Gastroesophageal sphincter (tissue), 4 donors: ENCODE measurements at regions not wholly inside any gene's neighbourhood (a gene's known extent, or its start where the extent isn't known, plus 50 kb on each side); places are given as distances from the start of the nearest gene placed in this dataset.

Source experiments
- ATAC-seq: fragments of 150-250 bp; one replicate; pipeline ENCODE4 v1.9.1; 2016; ENCODE audit warnings: mild to moderate bottlenecking, moderate library complexity
- H3K27ac ChIP-seq, 4 donors: fragments of 200-600 bp; sonication (generic) in 3 of 4; 1 replicate in 3 of 4; 2 replicates in 1 of 4; pipeline ENCODE4 v1.5.1; 2016 to 2019
- H3K27me3 ChIP-seq: fragments of 200-600 bp; sonication (generic); one replicate; pipeline ENCODE4 v1.5.1; 2019
- H3K36me3 ChIP-seq, 2 donors: fragments of 200-600 bp; sonication (generic); one replicate each; pipeline ENCODE4 v1.5.1; 2019; ENCODE audit warnings: control low read depth in 1 of 2
- H3K4me1 ChIP-seq, 3 donors: fragments of 200-600 bp; sonication (generic); 1 replicate in 2 of 3; 2 replicates in 1 of 3; pipeline ENCODE4 v1.5.1; 2016 to 2019; ENCODE audit warnings: control low read depth in 2 of 3
- H3K4me3 ChIP-seq, 2 donors: fragments of 200-600 bp; sonication (generic); one replicate each; pipeline ENCODE4 v1.5.1; 2019; ENCODE audit warnings: mild to moderate bottlenecking in 1 of 2, moderate library complexity in 1 of 2
- H3K9me3 ChIP-seq, 3 donors: fragments of 200-600 bp; sonication (generic); one replicate each; pipeline ENCODE4 v1.5.1; 2017 to 2019; ENCODE audit warnings: control low read depth in 2 of 3
- EP300 ChIP-seq: sonication (generic); formaldehyde crosslinking; IDR thresholded peaks from one replicate; pipeline ENCODE4 v1.6.1; 2017; ENCODE audit warnings: antibody characterized with exemption, mild to moderate bottlenecking
- POLR2A ChIP-seq, 2 donors: fragments of 450-650 bp; IDR thresholded peaks; one replicate each; pipeline ENCODE4 v1.6.1; 2017; ENCODE audit warnings: antibody characterized with exemption in 2 of 2, mild to moderate bottlenecking in 2 of 2, moderate library complexity in 1 of 2
- POLR2AphosphoS5 ChIP-seq: sonication (generic); formaldehyde crosslinking; IDR thresholded peaks from one replicate; pipeline ENCODE4 v1.6.1; 2017; ENCODE audit warnings: antibody characterized with exemption
- WGBS, 2 donors: methylation state at CpG; one replicate each; pipeline ENCODE4 v1.1.5; 2018; ENCODE audit warnings: low coverage in 1 of 2; 5-methylcytosine and 5-hydroxymethylcytosine counted together
- small RNA-seq, 4 donors: library from RNA; depleted of rRNA; stranded (forward); fragments of <200 nt; gene quantifications; one replicate each; pipeline ENCODE3, GENCODE V24; 2016
- TF ChIP-seq, protein P1 (sequence below), 4 experiments: fragments of 200-600 bp in 2 of 4; fragments of 450-650 bp in 2 of 4; sonication (generic) in 1 of 4; IDR thresholded peaks; one replicate each; pipeline ENCODE4 v1.5.1; 2017 to 2019; ENCODE audit warnings: antibody characterized with exemption in 4 of 4, mild to moderate bottlenecking in 2 of 4, moderate library complexity in 2 of 4

- no peak for ATAC-seq
- Histone ChIP-seq H3K36me3 (no peaks in the 10 kb centered on the region), H3K4me3 (no peak overlapping the region), H3K27me3 (no peaks in the 10 kb centered on the region), H3K9me3 (peaks cover 0 to 42% (median 0%) of the 10 kb centered on the region in 3 donors), H3K4me1 (no peaks in the 10 kb centered on the region), H3K27ac (no peak overlapping the region)
- TF ChIP-seq, protein P1, sequence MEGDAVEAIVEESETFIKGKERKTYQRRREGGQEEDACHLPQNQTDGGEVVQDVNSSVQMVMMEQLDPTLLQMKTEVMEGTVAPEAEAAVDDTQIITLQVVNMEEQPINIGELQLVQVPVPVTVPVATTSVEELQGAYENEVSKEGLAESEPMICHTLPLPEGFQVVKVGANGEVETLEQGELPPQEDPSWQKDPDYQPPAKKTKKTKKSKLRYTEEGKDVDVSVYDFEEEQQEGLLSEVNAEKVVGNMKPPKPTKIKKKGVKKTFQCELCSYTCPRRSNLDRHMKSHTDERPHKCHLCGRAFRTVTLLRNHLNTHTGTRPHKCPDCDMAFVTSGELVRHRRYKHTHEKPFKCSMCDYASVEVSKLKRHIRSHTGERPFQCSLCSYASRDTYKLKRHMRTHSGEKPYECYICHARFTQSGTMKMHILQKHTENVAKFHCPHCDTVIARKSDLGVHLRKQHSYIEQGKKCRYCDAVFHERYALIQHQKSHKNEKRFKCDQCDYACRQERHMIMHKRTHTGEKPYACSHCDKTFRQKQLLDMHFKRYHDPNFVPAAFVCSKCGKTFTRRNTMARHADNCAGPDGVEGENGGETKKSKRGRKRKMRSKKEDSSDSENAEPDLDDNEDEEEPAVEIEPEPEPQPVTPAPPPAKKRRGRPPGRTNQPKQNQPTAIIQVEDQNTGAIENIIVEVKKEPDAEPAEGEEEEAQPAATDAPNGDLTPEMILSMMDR (IDR thresholded peaks at IDR 0.05), result no peak
- TF ChIP-seq EP300 (no peak), POLR2AphosphoS5 (no peak), POLR2A (IDR thresholded peaks at IDR 0.05) (no peak)
- 82% methylated on average over 1 of the region's 1 CpG; no CpG with 5 or more reads in 1 of the 2 donors for WGBS, 2 donors
These were observed 296.9 kb downstream of the BCKDHB start for GRCh38 chr6:80403365-80403764.

GRCh38 chr6:80402266-80402665, 295.8 kb downstream of the BCKDHB start:
- H3K27ac ChIP-seq, result no peak overlapping the region
- ATAC-seq, result no peak
- H3K4me1 ChIP-seq, result no peaks in the 10 kb centered on the region
- H3K27me3 ChIP-seq, result no peaks in the 10 kb centered on the region
- peaks cover 0 to 44% (median 0%) of the 10 kb centered on the region in 3 donors for H3K9me3 ChIP-seq
- no peaks in the 10 kb centered on the region for H3K36me3 ChIP-seq
- no peak overlapping the region for H3K4me3 ChIP-seq
- WGBS, 2 donors, result 86 to 92% methylated on average over 2 of the region's 2 CpGs
- TF ChIP-seq, protein P1 (IDR thresholded peaks at IDR 0.05), result no peak
- TF ChIP-seq POLR2AphosphoS5, result no peak

Small RNA genes in the stretch of these regions (small RNA-seq; reads per million reads assigned to genes)
- gene AL596028.1, result 0 reads per million in 4 donors
- 0 reads per million in 4 donors for gene RNA5SP210
